Right kidney (tissue), 1 donor: ENCODE measurements at regions not wholly inside any gene's neighbourhood (a gene's known extent, or its start where the extent isn't known, plus 50 kb on each side); places are given as distances from the start of the nearest gene placed in this dataset.

Experiments used
- DNase-seq: peaks from one replicate; pipeline ENCODE4 v3.0.0-alpha.2; 2016

DNA sequence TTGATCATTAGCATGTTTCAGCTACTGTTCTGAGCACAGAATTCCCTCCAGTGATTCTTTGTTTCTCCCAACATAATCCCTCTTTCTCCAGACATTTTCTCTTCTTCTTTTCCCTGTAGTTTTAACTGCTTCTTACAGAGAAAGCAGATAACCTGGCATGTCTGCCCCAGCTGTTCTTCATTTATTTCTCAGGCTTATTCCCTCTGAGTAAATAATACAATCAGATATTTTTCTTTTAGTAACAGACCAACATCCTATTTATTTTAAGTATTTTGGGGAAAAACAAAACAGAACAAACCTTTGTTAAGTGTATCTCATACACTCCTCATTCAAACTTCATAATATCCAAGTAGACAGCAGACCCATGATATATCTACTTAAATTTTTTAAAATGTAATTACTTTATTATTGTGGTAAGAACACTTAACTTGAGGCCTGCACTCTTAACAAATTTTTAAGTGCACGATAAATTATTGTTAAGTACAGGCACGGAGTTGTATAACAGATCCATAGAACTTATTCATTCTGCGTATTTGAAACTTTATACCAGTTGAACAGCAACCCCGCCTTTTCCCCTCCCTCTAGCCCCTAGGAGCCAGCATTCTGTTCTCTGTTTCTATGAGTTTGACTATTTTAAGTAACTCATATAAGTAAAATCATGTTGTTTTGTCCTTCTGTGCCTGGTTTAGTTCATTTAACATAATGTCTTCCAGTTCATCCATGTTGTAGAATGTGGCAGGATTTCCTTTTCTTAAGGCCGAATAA lies 540.0 kb downstream of the LMO7 start:
- no peak for DNase-seq

- no peak for DNase-seq
Measured at GRCh38 chr13:76168661-76169060, 532.5 kb downstream of the LMO7 start.

DNA sequence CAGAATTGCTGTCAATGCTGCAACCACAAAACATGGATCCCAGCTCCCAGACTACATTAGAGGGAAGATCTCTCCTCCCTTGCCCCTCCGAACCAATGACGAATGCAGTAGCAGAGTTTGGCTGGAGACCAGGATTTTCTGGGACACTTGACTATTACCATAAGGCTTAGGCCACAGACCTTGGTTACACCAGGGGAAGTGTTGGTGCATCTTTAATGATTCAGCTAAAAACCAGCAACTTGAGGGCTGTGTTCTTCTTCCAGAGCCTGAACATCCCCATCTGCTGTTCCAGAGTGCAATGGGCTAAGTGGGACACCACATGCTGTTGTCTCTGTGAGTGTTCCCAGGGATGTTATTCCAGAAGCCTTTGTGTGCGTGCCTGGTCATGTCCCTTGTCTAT lies 528.2 kb downstream of the LMO7 start:
- DNase-seq: no peak

GRCh38 chr13:76163761-76164160 lies 527.6 kb downstream of the LMO7 start:
- DNase-seq: no peak

DNA sequence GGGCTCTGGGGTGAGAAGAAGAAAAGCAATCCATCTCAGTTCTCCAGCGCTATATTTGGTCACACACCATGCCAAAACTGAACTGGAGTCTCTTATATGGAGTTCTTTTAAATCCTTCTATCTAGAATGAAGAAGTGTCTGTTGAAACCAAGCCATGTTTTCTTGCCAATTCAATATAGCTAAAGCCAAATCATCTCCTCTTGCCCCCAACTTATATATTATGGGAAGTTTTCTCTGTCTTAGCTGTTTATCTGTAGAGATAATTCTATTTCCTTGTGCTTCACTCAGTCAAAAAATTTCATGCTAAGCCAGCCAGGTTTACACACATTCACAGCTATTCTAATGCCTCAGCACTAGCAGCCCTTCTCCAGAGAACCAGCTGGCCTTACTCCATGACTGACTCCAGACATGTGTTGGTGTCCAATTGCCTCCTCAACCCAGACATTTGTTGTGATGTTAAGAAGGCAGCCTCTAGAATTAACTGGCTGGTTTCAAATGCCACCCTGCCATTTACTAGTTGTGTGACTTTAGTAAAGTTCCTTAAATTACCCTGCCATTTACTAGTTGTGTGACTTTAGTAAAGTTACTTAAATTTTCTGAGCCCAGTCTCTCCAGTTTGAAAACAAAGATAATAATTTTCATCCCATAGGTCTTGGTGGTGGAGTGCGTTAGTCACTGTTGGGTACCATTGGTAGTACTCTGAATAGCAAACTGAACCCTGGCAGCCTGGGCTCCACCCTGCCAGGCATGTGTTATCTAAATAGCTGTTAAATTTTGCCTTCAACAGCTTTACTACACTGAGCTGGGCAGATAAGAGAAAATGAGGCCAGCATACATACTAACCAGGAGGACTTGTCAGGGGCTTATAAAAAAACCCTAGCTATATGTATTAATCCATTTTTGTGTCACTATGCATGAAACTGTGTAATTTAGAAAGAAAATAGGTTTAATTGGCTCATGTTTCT lies 525.1 kb downstream of the LMO7 start:
- DNase-seq: no peak

GRCh38 chr13:76160506-76160905 lies 524.4 kb downstream of the LMO7 start:
- DNase-seq: no peak

DNA sequence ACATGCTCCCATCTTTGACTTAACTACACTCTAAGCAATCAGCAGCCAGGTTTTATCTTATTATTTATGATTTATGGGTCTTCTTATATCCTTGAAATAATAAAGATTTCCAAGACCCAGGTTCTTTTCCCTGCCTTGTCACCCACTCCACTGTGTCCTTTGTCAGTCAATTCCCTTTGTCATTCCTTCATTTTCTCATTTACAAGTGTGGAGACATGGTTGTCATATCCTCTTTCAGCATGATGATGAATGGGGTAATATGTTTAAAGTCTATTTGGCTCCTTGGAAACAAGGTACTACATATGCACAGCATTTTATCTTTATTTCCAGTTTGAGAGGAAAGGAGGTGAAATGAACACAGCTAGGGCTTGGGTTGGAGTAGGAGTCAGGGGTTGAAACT lies 521.8 kb downstream of the LMO7 start:
- no peak for DNase-seq

DNA sequence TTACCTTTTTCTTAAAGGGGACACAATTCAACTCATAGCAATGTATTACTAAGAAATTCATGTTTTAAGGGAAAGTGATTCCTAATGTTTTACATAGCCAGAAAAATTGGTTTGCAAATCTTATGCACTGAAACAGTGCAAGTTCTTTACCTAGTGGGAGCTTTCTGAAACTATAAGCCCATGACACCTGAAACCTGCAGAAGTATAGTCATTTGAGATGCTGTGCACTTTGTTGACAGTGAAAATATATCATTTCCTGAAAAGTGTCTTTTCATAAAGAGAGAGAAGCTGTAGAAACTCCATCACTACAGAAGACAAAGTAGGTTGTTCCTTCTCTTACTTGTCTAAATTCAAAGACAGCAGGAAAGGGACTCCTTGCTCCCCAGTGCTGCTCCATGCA lies 517.1 kb downstream of the LMO7 start:
- DNase-seq: no peak

DNA sequence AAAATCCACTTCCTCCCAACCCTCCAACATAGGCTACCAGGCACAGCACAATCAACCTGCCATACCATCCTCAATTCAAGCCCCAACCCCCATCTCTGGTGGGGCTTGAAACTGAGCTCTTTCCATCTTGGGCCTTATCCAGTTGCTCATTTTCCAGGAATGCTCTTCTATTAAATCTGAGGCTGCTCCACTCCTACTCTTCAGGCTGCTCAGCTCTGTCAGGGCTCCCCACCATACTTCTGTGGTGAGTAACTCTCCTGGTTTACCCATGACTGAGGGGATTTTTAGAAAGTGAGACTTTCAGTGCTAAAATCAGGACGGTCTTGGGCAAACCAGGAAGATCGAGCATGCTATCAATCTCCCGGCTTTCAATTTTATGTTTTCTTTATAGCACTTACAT lies 512.8 kb downstream of the LMO7 start:
- DNase-seq: no peak

- DNase-seq: no peak
Measured at GRCh38 chr13:76148374-76148773, 512.2 kb downstream of the LMO7 start.

DNA sequence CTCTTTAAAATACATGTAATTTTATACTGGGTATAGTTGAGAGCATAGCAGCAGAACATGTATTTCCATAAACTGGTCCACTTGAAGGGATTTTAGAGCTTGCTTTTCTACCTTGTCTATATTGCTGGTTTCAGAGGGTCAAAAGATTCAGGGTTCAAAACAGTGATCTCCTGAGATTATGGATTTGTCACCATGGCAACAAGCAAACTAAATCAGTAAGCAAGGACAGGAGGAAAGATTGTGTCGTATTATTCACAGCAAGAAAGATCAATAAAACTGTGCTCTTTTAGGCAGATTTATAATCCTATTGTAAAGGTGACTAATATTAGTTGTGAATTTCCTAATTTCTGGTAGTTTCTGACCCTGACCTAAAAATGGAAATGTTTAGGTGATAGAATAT lies 496.4 kb downstream of the LMO7 start:
- DNase-seq: no peak

- DNase-seq: no peak
Measured at GRCh38 chr13:76131551-76131950, 495.4 kb downstream of the LMO7 start.

GRCh38 chr13:76129305-76130000 lies 493.3 kb downstream of the LMO7 start:
- no peak for DNase-seq

DNA sequence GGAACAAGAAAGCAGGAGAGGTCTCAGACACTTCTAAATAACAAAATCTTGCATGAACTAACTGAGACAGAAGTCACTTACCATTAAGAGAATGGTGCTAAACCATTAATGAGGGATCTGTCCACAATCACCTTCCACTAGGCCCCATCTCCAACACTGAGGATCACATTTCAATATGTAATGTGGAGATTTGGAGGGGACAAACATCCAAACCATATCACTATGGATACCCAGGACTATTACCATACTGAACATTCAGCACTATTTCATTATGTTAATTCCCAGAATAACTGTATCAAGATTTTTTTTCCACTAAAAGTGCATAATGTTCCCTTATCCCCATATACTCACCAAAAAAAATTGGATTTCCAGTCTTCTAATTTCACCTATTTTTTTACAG lies 491.8 kb downstream of the LMO7 start:
- DNase-seq: no peak

GRCh38 chr13:76123548-76123947 lies 487.4 kb downstream of the LMO7 start:
- DNase-seq: no peak

DNA sequence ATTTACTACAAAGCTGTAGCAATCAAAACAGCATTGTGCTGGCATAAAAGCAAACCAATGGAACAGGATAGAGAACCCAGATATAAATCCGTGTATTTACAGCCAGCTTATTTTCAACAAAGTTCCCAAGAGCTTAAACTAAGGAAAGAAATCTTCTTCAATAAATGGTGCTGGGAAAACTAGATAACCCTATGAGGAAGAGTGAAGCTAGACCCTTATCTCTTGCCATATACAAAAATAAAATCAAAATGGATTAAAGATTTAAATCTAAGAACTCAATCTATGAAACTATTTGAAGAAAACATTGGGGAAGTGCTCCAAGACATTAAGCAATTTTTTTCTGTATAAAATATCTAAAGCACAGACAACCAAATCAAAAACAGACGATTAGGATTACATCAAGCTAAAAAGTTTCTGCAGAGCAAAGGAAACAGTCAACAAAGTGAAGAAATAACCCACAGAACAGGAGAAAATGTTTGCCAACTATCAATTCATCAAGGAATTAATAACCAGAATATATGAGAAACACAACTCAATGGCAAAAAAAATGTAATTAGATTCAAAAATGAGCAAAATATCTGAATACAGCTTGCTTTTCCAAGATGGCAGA lies 480.7 kb downstream of the LMO7 start:
- DNase-seq: no peak

GRCh38 chr13:76106763-76107162 lies 470.6 kb downstream of the LMO7 start:
- DNase-seq: no peak

GRCh38 chr13:76094645-76095044 lies 458.5 kb downstream of the LMO7 start:
- no peak for DNase-seq

GRCh38 chr13:76091076-76091475 lies 454.9 kb downstream of the LMO7 start:
- DNase-seq: no peak

DNA sequence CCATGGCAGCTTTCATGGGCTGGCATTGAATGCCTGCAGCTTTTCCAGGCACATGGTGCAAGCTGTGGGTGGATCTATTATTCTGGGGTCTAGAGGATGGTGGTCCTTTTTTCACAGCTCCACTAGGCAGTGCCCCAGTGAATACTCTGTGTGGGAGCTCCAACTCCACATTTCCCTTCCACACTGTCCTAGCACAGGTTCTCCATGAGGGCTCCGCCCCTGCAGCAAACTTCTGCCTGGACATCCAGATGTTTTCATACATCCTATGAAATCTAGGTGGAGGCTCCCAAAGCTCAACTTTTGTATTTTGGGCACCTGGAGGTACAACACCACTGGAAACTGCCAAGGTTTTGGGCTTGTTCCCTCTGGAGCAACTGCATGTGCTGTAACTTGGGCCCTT lies 450.6 kb downstream of the LMO7 start:
- DNase-seq: no peak

DNA sequence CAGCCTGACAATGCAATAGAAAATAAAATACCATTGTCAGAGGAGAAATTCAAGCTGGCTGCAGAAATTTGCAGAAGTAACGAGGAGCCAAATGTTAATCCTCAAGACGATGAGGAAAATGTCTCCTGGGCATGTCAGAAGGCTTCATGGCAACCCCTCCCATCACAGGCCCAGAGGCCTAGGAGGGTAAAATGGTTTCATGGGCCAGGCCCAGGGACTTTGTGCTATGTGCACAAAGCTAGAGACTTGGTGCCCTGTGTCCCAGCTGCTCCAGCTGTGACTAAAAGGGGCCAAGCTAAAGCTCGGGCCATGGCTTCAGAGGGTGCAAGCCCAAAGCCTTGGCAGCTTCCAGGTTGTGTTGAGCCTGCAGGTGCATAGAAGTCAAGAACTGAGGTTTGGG lies 431.7 kb downstream of the LMO7 start:
- no peak for DNase-seq

DNA sequence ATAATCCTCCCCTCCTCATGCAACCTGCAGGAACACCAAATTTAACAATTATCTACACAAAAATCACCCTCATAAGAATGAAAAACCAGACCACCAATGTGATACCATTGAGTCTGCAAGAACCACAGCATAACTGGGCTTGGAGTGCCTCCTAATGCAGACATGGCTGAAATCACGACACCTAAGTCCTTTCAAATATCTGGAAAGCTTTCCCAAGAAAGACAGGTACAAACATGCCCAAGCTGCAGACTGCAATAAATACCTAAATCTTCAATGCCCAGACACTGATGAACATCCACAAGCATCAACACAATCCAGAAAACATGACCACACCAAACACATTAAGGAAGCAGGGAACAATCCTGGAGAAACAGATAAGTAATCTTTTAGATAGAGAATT lies 417.1 kb downstream of the LMO7 start:
- no peak for DNase-seq

DNA sequence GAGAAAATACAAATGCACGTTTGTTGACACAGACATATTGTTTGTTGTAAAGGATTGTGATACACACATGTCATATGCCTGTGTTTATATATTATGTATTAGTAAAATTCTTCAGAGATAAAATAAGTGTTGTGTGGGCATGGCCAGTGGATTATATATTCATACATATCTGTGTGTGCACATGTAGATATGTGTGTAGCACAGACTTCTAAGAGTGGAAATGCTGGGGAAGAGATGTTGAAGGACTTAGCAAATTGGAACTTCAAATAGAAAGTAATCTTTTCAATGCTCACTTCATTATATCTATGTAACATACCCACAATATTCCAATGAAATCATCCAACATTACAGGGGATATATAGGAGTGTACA lies 413.2 kb downstream of the LMO7 start:
- no peak for DNase-seq
